Glomerular visceral epithelial cell (primary cell): ENCODE measurements at regions not wholly inside any gene's neighbourhood (a gene's known extent, or its start where the extent isn't known, plus 50 kb on each side); places are given as distances from the start of the nearest gene placed in this dataset.
"Not testable (repeated sequence)": the region's sequence is repeated elsewhere in the genome, so short reads cannot be mapped to it uniquely, and the experiment has no call there.

Experiments used
- DNase-seq: peaks from one replicate; pipeline ENCODE4 v3.0.0-alpha.2; 2016; ENCODE audit errors: extremely low spot score

- DNase-seq = no peak
Observed at GRCh38 chr7:1300206-1300605, 67.5 kb downstream of the UNCX start.

GRCh38 chr7:1300636-1301035, 68.0 kb downstream of the UNCX start:
- no peak for DNase-seq

GRCh38 chr7:1301054-1301881, 68.6 kb downstream of the UNCX start:
- DNase-seq = no peak

- no peak for DNase-seq
Observed at GRCh38 chr7:1301882-1302251, 69.2 kb downstream of the UNCX start.

- no peak for DNase-seq
Observed at GRCh38 chr7:1302936-1303335, 70.3 kb downstream of the UNCX start.

- not testable (repeated sequence) for DNase-seq
Observed at GRCh38 chr7:1304011-1304410, 71.3 kb downstream of the UNCX start.

- no peak for DNase-seq
Observed at GRCh38 chr7:1305873-1306272, 73.2 kb downstream of the UNCX start.

GRCh38 chr7:1307828-1308227, 75.2 kb downstream of the UNCX start:
- no peak for DNase-seq

GRCh38 chr7:1309290-1309689, 76.6 kb downstream of the UNCX start:
- no peak for DNase-seq

GRCh38 chr7:1309996-1310395, 77.3 kb downstream of the UNCX start:
- DNase-seq = no peak

- no peak for DNase-seq
Observed at GRCh38 chr7:1310936-1311335, 78.3 kb downstream of the UNCX start.

- no peak for DNase-seq
Observed at GRCh38 chr7:1311406-1312135, 78.9 kb downstream of the UNCX start.

GRCh38 chr7:1312136-1313070, 79.7 kb downstream of the UNCX start:
- no peak for DNase-seq

- DNase-seq = no peak
Observed at GRCh38 chr7:1313613-1314012, 80.9 kb downstream of the UNCX start.

- DNase-seq = no peak
Observed at GRCh38 chr7:1314021-1314907, 81.6 kb downstream of the UNCX start.

GRCh38 chr7:1314908-1315450, 82.3 kb downstream of the UNCX start:
- no peak for DNase-seq

GRCh38 chr7:1316086-1316485, 83.4 kb downstream of the UNCX start:
- no peak for DNase-seq

GRCh38 chr7:1317646-1318045, 85.0 kb downstream of the UNCX start:
- DNase-seq = no peak

GRCh38 chr7:1318051-1318450, 85.4 kb downstream of the UNCX start:
- DNase-seq = no peak

GRCh38 chr7:1318661-1319060, 86.0 kb downstream of the UNCX start:
- DNase-seq = no peak
